GM23338 (cell line): ENCODE measurements at regions not wholly inside any gene's neighbourhood (a gene's known extent, or its start where the extent isn't known, plus 50 kb on each side); places are given as distances from the start of the nearest gene placed in this dataset.

Source experiments
- ATAC-seq: fragments of 200-7000 bp; cut with Tn5 transposase; 3 replicates; pipeline ENCODE4 v1.9.1; 2020
- DNase-seq: peaks from one replicate; pipeline ENCODE4 v3.0.0-alpha.2; 2015; ENCODE audit warnings: low spot score
- H2AFZ ChIP-seq: fragments of 200-600 bp; sonication (generic); 2 replicates; pipeline ENCODE4 v1.8.0; 2016; ENCODE audit warnings: antibody characterized with exemption, mild to moderate bottlenecking, moderate library complexity
- H3F3A ChIP-seq: fragments of 200-600 bp; sonication (generic); replicated peaks from 2 replicates; pipeline ENCODE4 v1.8.0; 2017; ENCODE audit warnings: antibody characterized with exemption, mixed run types, low read depth
- H3K27ac ChIP-seq: fragments of 200-600 bp; sonication (generic); 2 replicates; pipeline ENCODE4 v1.6.1; 2016; ENCODE audit warnings: low read depth
- H3K27me3 ChIP-seq: fragments of 200-600 bp; sonication (generic); 2 replicates; pipeline ENCODE4 v1.8.0; 2016; ENCODE audit warnings: mild to moderate bottlenecking, mixed run types, moderate library complexity; ENCODE audit not compliant: insufficient read depth
- H3K36me3 ChIP-seq: fragments of 200-600 bp; sonication (generic); 2 replicates; pipeline ENCODE4 v1.8.0; 2016; ENCODE audit warnings: mild to moderate bottlenecking; ENCODE audit not compliant: insufficient read depth
- H3K4me1 ChIP-seq: fragments of 200-600 bp; sonication (generic); 2 replicates; pipeline ENCODE4 v1.8.0; 2016; ENCODE audit warnings: mild to moderate bottlenecking, moderate library complexity; ENCODE audit not compliant: insufficient read depth
- H3K4me2 ChIP-seq: fragments of 200-600 bp; sonication (generic); 2 replicates; pipeline ENCODE4 v1.7.1; 2017; ENCODE audit warnings: mixed run types
- H3K4me3 ChIP-seq: fragments of 200-600 bp; sonication (generic); 2 replicates; pipeline ENCODE4 v1.6.1; 2016; ENCODE audit warnings: mixed run types
- H3K79me2 ChIP-seq: fragments of 200-600 bp; sonication (generic); replicated peaks from 2 replicates; pipeline ENCODE4 v1.8.0; 2017; ENCODE audit warnings: mild to moderate bottlenecking; ENCODE audit not compliant: insufficient read depth
- H3K9me2 ChIP-seq: fragments of 200-600 bp; sonication (generic); 2 replicates; pipeline ENCODE4 v1.8.0; 2017; ENCODE audit not compliant: insufficient read depth
- H4K20me1 ChIP-seq: fragments of 200-600 bp; sonication (generic); replicated peaks from 2 replicates; pipeline ENCODE4 v1.8.0; 2017; ENCODE audit warnings: mild to moderate bottlenecking; ENCODE audit not compliant: insufficient read depth
- H3K27ac Mint-ChIP-seq: 2 replicates; pipeline ENCODE4 v1.8.0; 2020; ENCODE audit warnings: inconsistent platforms, mild to moderate bottlenecking, moderate library complexity, mixed read lengths
- H3K27me3 Mint-ChIP-seq: 3 replicates; pipeline ENCODE4 v1.8.0; 2022; ENCODE audit warnings: low read depth, mild to moderate bottlenecking, moderate library complexity, mixed read lengths, inconsistent platforms; ENCODE audit not compliant: insufficient read depth, poor library complexity
- H3K36me3 Mint-ChIP-seq: 3 replicates; pipeline ENCODE4 v1.8.0; 2021; ENCODE audit warnings: low read depth, mild to moderate bottlenecking, inconsistent platforms, moderate library complexity, mixed read lengths
- H3K4me1 Mint-ChIP-seq: 3 replicates; pipeline ENCODE4 v1.8.0; 2020; ENCODE audit warnings: mild to moderate bottlenecking, inconsistent platforms, mixed read lengths
- H3K4me3 Mint-ChIP-seq: 3 replicates; pipeline ENCODE4 v1.8.0; 2021; ENCODE audit warnings: moderate library complexity, mild to moderate bottlenecking, inconsistent platforms, mixed read lengths
- H3K9me3 Mint-ChIP-seq: 3 replicates; pipeline ENCODE4 v1.8.0; 2020; ENCODE audit warnings: moderate library complexity, mild to moderate bottlenecking, inconsistent platforms, mixed read lengths
- CREB1 ChIP-seq: fragments of 250-450 bp; sonication (Bioruptor Pico); IDR thresholded peaks from 2 replicates; pipeline ENCODE4 v1.5.0; 2020; ENCODE audit warnings: low read depth, mild to moderate bottlenecking, moderate library complexity
- CTCF ChIP-seq, 2 experiments: fragments of 200-600 bp in 1 of 2; sonication (generic) in 1 of 2; conservative IDR thresholded peaks; 2 replicates each; pipeline versions ENCODE4 v1.5.1 to v1.6.1; 2016 to 2017; ENCODE audit warnings: antibody characterized with exemption in 2 of 2, low read depth in 2 of 2, mild to moderate bottlenecking in 2 of 2, moderate library complexity in 1 of 2
- ETS1 ChIP-seq: IDR thresholded peaks from 2 replicates; pipeline ENCODE4 v1.6.1; 2016; ENCODE audit warnings: antibody characterized with exemption
- EZH2 ChIP-seq: fragments of 200-600 bp; sonication (generic); IDR thresholded peaks from one replicate; pipeline ENCODE4 v1.8.0; 2017; ENCODE audit warnings: antibody characterized with exemption, mild to moderate bottlenecking, low read depth; ENCODE audit not compliant: unreplicated experiment
- EZH2phosphoT487 ChIP-seq: fragments of 200-600 bp; sonication (generic); IDR thresholded peaks from one replicate; pipeline ENCODE4 v1.8.1; 2018; ENCODE audit warnings: antibody characterized with exemption; ENCODE audit not compliant: unreplicated experiment
- JUNB ChIP-seq: IDR thresholded peaks from one replicate; pipeline ENCODE4 v1.6.1; 2016; ENCODE audit warnings: antibody characterized with exemption; ENCODE audit not compliant: unreplicated experiment
- NANOG ChIP-seq: IDR thresholded peaks from 2 replicates; pipeline ENCODE4 v1.6.1; 2016; ENCODE audit warnings: antibody characterized with exemption, borderline replicate concordance
- POLR2AphosphoS5 ChIP-seq: IDR thresholded peaks from 2 replicates; pipeline ENCODE4 v1.6.1; 2016; ENCODE audit warnings: antibody characterized with exemption, low read depth
- REST ChIP-seq: IDR thresholded peaks from one replicate; pipeline ENCODE4 v1.6.1; 2018; ENCODE audit warnings: antibody characterized with exemption; ENCODE audit not compliant: unreplicated experiment
- STAT1 ChIP-seq: IDR thresholded peaks from one replicate; pipeline ENCODE4 v1.6.1; 2016; ENCODE audit warnings: antibody characterized with exemption; ENCODE audit not compliant: unreplicated experiment
- ZNF114 ChIP-seq: fragments of 250-450 bp; sonication (Bioruptor Pico); IDR thresholded peaks from 2 replicates; pipeline ENCODE4 v1.5.0; 2020; ENCODE audit warnings: mild to moderate bottlenecking, moderate library complexity
- ZNF331 ChIP-seq: fragments of 250-450 bp; sonication (Bioruptor Pico); IDR thresholded peaks from 2 replicates; pipeline ENCODE4 v1.5.0; 2020; ENCODE audit warnings: low read depth, mild to moderate bottlenecking, moderate library complexity
- ZNF462 ChIP-seq: fragments of 250-450 bp; sonication (Bioruptor Pico); IDR thresholded peaks from 2 replicates; pipeline ENCODE4 v1.5.0; 2020; ENCODE audit warnings: mild to moderate bottlenecking, moderate library complexity

GRCh38 chr12:38144049-38144448 is 172.5 kb upstream of the ALG10B start:
- Histone ChIP-seq H2AFZ (no peak overlapping the region), H3K36me3 (peaks cover 8% of the 10 kb centered on the region; the same call in 1 of the 2 replicates), H3K4me1 (no peaks in the 10 kb centered on the region), H3K27ac (no peak overlapping the region), H4K20me1 (no peaks in the 10 kb centered on the region), H3K4me3 (no peak overlapping the region), H3K79me2 (no peaks in the 10 kb centered on the region), H3K9me2 (no peaks in the 10 kb centered on the region), H3F3A (no peaks in the 10 kb centered on the region), H3K27me3 (no peaks in the 10 kb centered on the region), H3K4me2 (no peak overlapping the region)
- no peak for TF ChIP-seq ZNF462 (CRISPR knock-in tag)
- no peak for TF ChIP-seq JUNB
- no peak for TF ChIP-seq CTCF (conservative IDR thresholded peaks at IDR 0.05; ENCODE audit: low read depth in 2 of 2)
- no peak for TF ChIP-seq ZNF114 (CRISPR knock-in tag)
- no peak for TF ChIP-seq STAT1
- TF ChIP-seq NANOG, result no peak
- no peak for TF ChIP-seq EZH2phosphoT487
- no peak for TF ChIP-seq ZNF331 (CRISPR knock-in tag)
- no peak for TF ChIP-seq ETS1
- TF ChIP-seq REST, result no peak
- TF ChIP-seq CREB1 (CRISPR knock-in tag), result no peak
- TF ChIP-seq EZH2, result no peak
- no peak for TF ChIP-seq POLR2AphosphoS5
- H3K9me3 Mint-ChIP-seq, result peaks cover 99% of the 10 kb centered on the region
- ATAC-seq, result no peak
- H3K27ac Mint-ChIP-seq, result no peak overlapping the region
- peaks cover 40% of the 10 kb centered on the region for H3K36me3 Mint-ChIP-seq
- DNase-seq, result no peak
- H3K27me3 Mint-ChIP-seq, result peaks cover 7% of the 10 kb centered on the region
- no peak overlapping the region for H3K4me3 Mint-ChIP-seq
- H3K4me1 Mint-ChIP-seq, result no peaks in the 10 kb centered on the region; the same call in 2 of the 3 replicates
